ENCODE measurements at regions not wholly inside any gene's neighbourhood (a gene's known extent, or its start where the extent isn't known, plus 50 kb on each side); places are given as distances from the start of the nearest gene placed in this dataset.
"Not testable (repeated sequence)": the region's sequence is repeated elsewhere in the genome, so short reads cannot be mapped to it uniquely, and the experiment has no call there.

GRCh38 chr12:34613988-34614387 is 591.7 kb downstream of the ALG10 start:
- not testable (repeated sequence) for H3K9ac ChIP-seq (ENCODE audit: low read length); H3K4me2 ChIP-seq (ENCODE audit: low read length, poor library complexity, severe bottlenecking); H3K4ac ChIP-seq (ENCODE audit: low read depth in 1 of 2, low read length in 2 of 2); H3K4me1 ChIP-seq (ENCODE audit: control insufficient read depth, insufficient read depth, low read depth, low read length); H3K18ac ChIP-seq (ENCODE audit: low read depth in 1 of 2, low read length in 2 of 2); H2BK12ac ChIP-seq (ENCODE audit: low read length in 2 of 2); H3K14ac ChIP-seq (ENCODE audit: low read length in 2 of 2); H3K79me1 ChIP-seq (replicated peaks; ENCODE audit: low read length, poor library complexity, severe bottlenecking); H4K91ac ChIP-seq (ENCODE audit: low read length); H2AFZ ChIP-seq (ENCODE audit: low read depth, low read length); H3K27me3 ChIP-seq (ENCODE audit: control insufficient read depth in 1 of 2, insufficient read depth in 1 of 2, low read length in 2 of 2); H3K23ac ChIP-seq (ENCODE audit: low read length in 2 of 2); H3K36me3 ChIP-seq (ENCODE audit: control insufficient read depth in 1 of 2, insufficient read depth in 2 of 2, low read depth in 1 of 2, low read length in 2 of 2); H2AK5ac ChIP-seq (ENCODE audit: low read length, severe bottlenecking); H3K4me3 ChIP-seq (ENCODE audit: insufficient read depth in 1 of 2, low read depth in 1 of 2, low read length in 2 of 2); H4K8ac ChIP-seq (ENCODE audit: low read length); H2BK120ac ChIP-seq (ENCODE audit: low read depth, low read length); DNase-seq; H2BK15ac ChIP-seq (ENCODE audit: low read depth, poor library complexity, severe bottlenecking); H2BK5ac ChIP-seq (ENCODE audit: low read depth, low read length, poor library complexity, severe bottlenecking); H3K27ac ChIP-seq (ENCODE audit: low read length, poor library complexity, severe bottlenecking)
- H3K9me3 ChIP-seq (ENCODE audit: control insufficient read depth, low read length) = peaks cover 42% of the 10 kb centered on the region
- 50% methylated on average over 2 of the region's 2 CpGs for WGBS

- DNase-seq = no peak
- no peaks in the 10 kb centered on the region for H3K4me1 ChIP-seq (ENCODE audit: control insufficient read depth, insufficient read depth, low read depth, low read length)
- H3K27me3 ChIP-seq (ENCODE audit: control insufficient read depth in 1 of 2, insufficient read depth in 1 of 2, low read length in 2 of 2) = no peaks in the 10 kb centered on the region
- H3K9me3 ChIP-seq (ENCODE audit: control insufficient read depth, low read length) = peaks cover 19% of the 10 kb centered on the region
- no peak overlapping the region for H4K91ac ChIP-seq (ENCODE audit: low read length)
- H2BK12ac ChIP-seq (ENCODE audit: low read length in 2 of 2) = no peak overlapping the region
- no peak overlapping the region for H3K18ac ChIP-seq (ENCODE audit: low read depth in 1 of 2, low read length in 2 of 2)
- no peak overlapping the region for H2AFZ ChIP-seq (ENCODE audit: low read depth, low read length)
- H3K9ac ChIP-seq (ENCODE audit: low read length) = no peak overlapping the region
- H3K79me1 ChIP-seq (replicated peaks; ENCODE audit: low read length, poor library complexity, severe bottlenecking) = no peaks in the 10 kb centered on the region
- H3K4me2 ChIP-seq (ENCODE audit: low read length, poor library complexity, severe bottlenecking) = no peak overlapping the region
- no peak overlapping the region for H3K14ac ChIP-seq (ENCODE audit: low read length in 2 of 2)
- 57% methylated on average over 4 of the region's 7 CpGs for WGBS
- no peak overlapping the region for H3K4me3 ChIP-seq (ENCODE audit: insufficient read depth in 1 of 2, low read depth in 1 of 2, low read length in 2 of 2)
- H2AK5ac ChIP-seq (ENCODE audit: low read length, severe bottlenecking) = no peak overlapping the region
- H3K23ac ChIP-seq (ENCODE audit: low read length in 2 of 2) = no peak overlapping the region
- no peak overlapping the region for H2BK5ac ChIP-seq (ENCODE audit: low read depth, low read length, poor library complexity, severe bottlenecking)
- H2BK120ac ChIP-seq (ENCODE audit: low read depth, low read length) = no peak overlapping the region
- H3K36me3 ChIP-seq (ENCODE audit: control insufficient read depth in 1 of 2, insufficient read depth in 2 of 2, low read depth in 1 of 2, low read length in 2 of 2) = no peaks in the 10 kb centered on the region
- no peak overlapping the region for H2BK15ac ChIP-seq (ENCODE audit: low read depth, poor library complexity, severe bottlenecking)
- H3K4ac ChIP-seq (ENCODE audit: low read depth in 1 of 2, low read length in 2 of 2) = no peak overlapping the region
- H3K27ac ChIP-seq (ENCODE audit: low read length, poor library complexity, severe bottlenecking) = no peak overlapping the region
- H4K8ac ChIP-seq (ENCODE audit: low read length) = no peak overlapping the region
Measured at GRCh38 chr12:34625116-34625515, 602.8 kb downstream of the ALG10 start.

- Histone ChIP-seq H2BK12ac (ENCODE audit: low read length in 2 of 2) (no peak overlapping the region), H3K23ac (ENCODE audit: low read length in 2 of 2) (no peak overlapping the region)
Measured at GRCh38 chr12:34626363-34627157, 604.3 kb downstream of the ALG10 start.

More at GRCh38 chr12:34626363-34627157, 604.3 kb downstream of the ALG10 start:
- H2AK5ac ChIP-seq (ENCODE audit: low read length, severe bottlenecking) = no peak overlapping the region
- H3K4ac ChIP-seq (ENCODE audit: low read depth in 1 of 2, low read length in 2 of 2) = no peak overlapping the region
- DNase-seq = no peak
- no peak overlapping the region for H3K18ac ChIP-seq (ENCODE audit: low read depth in 1 of 2, low read length in 2 of 2)
- no peak overlapping the region for H3K9ac ChIP-seq (ENCODE audit: low read length)
- 54% methylated on average over 4 of the region's 5 CpGs for WGBS
- H2AFZ ChIP-seq (ENCODE audit: low read depth, low read length) = no peak overlapping the region
- no peaks in the 10 kb centered on the region for H3K79me1 ChIP-seq (replicated peaks; ENCODE audit: low read length, poor library complexity, severe bottlenecking)
- H3K36me3 ChIP-seq (ENCODE audit: control insufficient read depth in 1 of 2, insufficient read depth in 2 of 2, low read depth in 1 of 2, low read length in 2 of 2) = no peaks in the 10 kb centered on the region
- no peak overlapping the region for H3K14ac ChIP-seq (ENCODE audit: low read length in 2 of 2)
- no peak overlapping the region for H4K8ac ChIP-seq (ENCODE audit: low read length)
- H2BK5ac ChIP-seq (ENCODE audit: low read depth, low read length, poor library complexity, severe bottlenecking) = no peak overlapping the region
- H3K27ac ChIP-seq (ENCODE audit: low read length, poor library complexity, severe bottlenecking) = no peak overlapping the region
- H3K4me1 ChIP-seq (ENCODE audit: control insufficient read depth, insufficient read depth, low read depth, low read length) = no peaks in the 10 kb centered on the region
- H4K91ac ChIP-seq (ENCODE audit: low read length) = no peak overlapping the region
- no peak overlapping the region for H3K4me2 ChIP-seq (ENCODE audit: low read length, poor library complexity, severe bottlenecking)
- no peak overlapping the region for H3K4me3 ChIP-seq (ENCODE audit: insufficient read depth in 1 of 2, low read depth in 1 of 2, low read length in 2 of 2)
- no peak overlapping the region for H2BK120ac ChIP-seq (ENCODE audit: low read depth, low read length)
- peaks cover 18% of the 10 kb centered on the region for H3K9me3 ChIP-seq (ENCODE audit: control insufficient read depth, low read length)
- H2BK15ac ChIP-seq (ENCODE audit: low read depth, poor library complexity, severe bottlenecking) = no peak overlapping the region
- no peaks in the 10 kb centered on the region for H3K27me3 ChIP-seq (ENCODE audit: control insufficient read depth in 1 of 2, insufficient read depth in 1 of 2, low read length in 2 of 2)

Data from mesenchymal stem cell (in vitro differentiated cells and primary cell).